ENCODE measurements at regions not wholly inside any gene's neighbourhood (a gene's known extent, or its start where the extent isn't known, plus 50 kb on each side); places are given as distances from the start of the nearest gene placed in this dataset.

DNA sequence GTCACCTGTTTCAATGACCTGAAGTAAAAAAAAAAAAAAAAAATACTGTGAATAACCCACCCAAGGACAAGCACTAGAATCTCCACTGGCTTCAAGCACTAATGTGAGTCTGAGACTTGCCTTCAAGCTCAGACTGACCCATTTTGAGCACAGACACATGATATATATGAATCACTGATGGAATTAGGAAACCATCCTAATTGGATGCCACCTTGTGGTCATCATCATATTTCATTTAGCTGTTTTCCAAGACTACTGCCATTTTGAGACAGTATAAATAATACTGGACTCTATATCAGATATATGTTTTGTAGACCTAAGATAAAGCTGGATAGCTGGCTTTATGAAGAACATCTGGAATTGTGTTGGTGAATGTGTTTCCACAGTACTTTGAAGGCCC is 1232.0 kb downstream of the KCNT2 start:
- no peak for TF ChIP-seq PATZ1 (CRISPR knock-in tag; IDR thresholded peaks at IDR 0.05; ENCODE audit: borderline replicate concordance)
- no peak for TF ChIP-seq ZNF565 (CRISPR knock-in tag; conservative IDR thresholded peaks at IDR 0.05; ENCODE audit: low read depth)
- TF ChIP-seq POU6F1 (CRISPR knock-in tag; IDR thresholded peaks at IDR 0.05; ENCODE audit: borderline replicate concordance, low read depth): no peak
- no peak for TF ChIP-seq RARB (CRISPR knock-in tag; IDR thresholded peaks at IDR 0.05)
